SK-N-SH (cell line): ENCODE measurements at regions not wholly inside any gene's neighbourhood (a gene's known extent, or its start where the extent isn't known, plus 50 kb on each side); places are given as distances from the start of the nearest gene placed in this dataset.

Experiments used
- CTCF ChIA-PET: fragments of 300-600, 350-600 bp; formaldehyde crosslinking; extraction: SDS; loops from one replicate; lab custom pipeline; 2021; lab: Yijun Ruan, JAX
- POLR2A ChIA-PET: fragments of 350-600 bp; sonication (Branson Sonifier 250); formaldehyde crosslinking; extraction: SDS; loops from one replicate; lab custom pipeline; 2020; ENCODE audit warnings: antibody characterized with exemption, inconsistent platforms; lab: Yijun Ruan, JAX
- DNase-seq: peaks from one replicate; pipeline ENCODE4 v3.0.0; 2012
- H2AFZ ChIP-seq: fragments of 200-600 bp; sonication (generic); 2 replicates; pipeline ENCODE4 v1.8.1; 2016; ENCODE audit warnings: antibody characterized with exemption, mild to moderate bottlenecking, low read depth
- H3F3A ChIP-seq: fragments of 200-600 bp; sonication (generic); replicated peaks from 2 replicates; pipeline ENCODE3; 2016; ENCODE audit warnings: antibody characterized with exemption, mild to moderate bottlenecking; ENCODE audit not compliant: insufficient read depth
- H3K27ac ChIP-seq, 2 experiments: fragments of 200-500 bp in 1 of 2; fragments of 200-600 bp in 1 of 2; sonication (Bioruptor generic) in 1 of 2; sonication (generic), shearing (Covaris generic) in 1 of 2; 2 replicates each; pipeline versions ENCODE4 v1.5.1 to v1.6.1; 2014 to 2016; ENCODE audit warnings: low read depth in 2 of 2, inconsistent platforms in 1 of 2, low read length in 1 of 2, mild to moderate bottlenecking in 1 of 2, mixed read lengths in 1 of 2
- H3K27me3 ChIP-seq: fragments of 200-600 bp; sonication (generic), shearing (Covaris generic); 2 replicates; pipeline ENCODE4 v1.6.1; 2016; ENCODE audit warnings: mixed run types; ENCODE audit not compliant: insufficient read depth
- H3K36me3 ChIP-seq, 2 experiments: fragments of 200-500 bp in 1 of 2; fragments of 200-600 bp in 1 of 2; sonication (Bioruptor generic) in 1 of 2; sonication (generic) in 1 of 2; replicated peaks in 1 of 2; 2 replicates each; pipeline versions ENCODE3 to v1.5.1; 2014 to 2016; ENCODE audit warnings: low read length in 1 of 2, mild to moderate bottlenecking in 1 of 2; ENCODE audit not compliant: insufficient read depth in 2 of 2, control insufficient read depth in 1 of 2
- H3K4me1 ChIP-seq, 2 experiments: fragments of 200-500 bp in 1 of 2; fragments of 200-600 bp in 1 of 2; sonication (Bioruptor generic) in 1 of 2; sonication (generic), shearing (Covaris generic) in 1 of 2; 2 replicates each; pipeline versions ENCODE4 v1.5.1 to v1.6.1; 2014 to 2016; ENCODE audit warnings: low read depth in 1 of 2, low read length in 1 of 2, mixed run types in 1 of 2; ENCODE audit not compliant: insufficient read depth in 2 of 2, control insufficient read depth in 1 of 2
- H3K4me2 ChIP-seq: fragments of 200-600 bp; sonication (generic), shearing (Covaris generic); 2 replicates; pipeline ENCODE4 v1.6.1; 2017; ENCODE audit warnings: mixed run types
- H3K4me3 ChIP-seq, 2 experiments: fragments of 200-500 bp in 1 of 2; fragments of 200-600 bp in 1 of 2; sonication (Bioruptor generic) in 1 of 2; sonication (generic), shearing (Covaris generic) in 1 of 2; 2 replicates each; pipeline versions ENCODE4 v1.5.1 to v1.8.1; 2014 to 2016; ENCODE audit warnings: low read depth in 2 of 2, inconsistent platforms in 1 of 2, low read length in 1 of 2, mild to moderate bottlenecking in 1 of 2, mixed read lengths in 1 of 2, moderate library complexity in 1 of 2
- H3K79me2 ChIP-seq: fragments of 200-600 bp; sonication (generic); 2 replicates; pipeline ENCODE4 v1.8.1; 2017; ENCODE audit warnings: mild to moderate bottlenecking; ENCODE audit not compliant: insufficient read depth
- H3K9ac ChIP-seq: fragments of 200-600 bp; sonication (generic); 2 replicates; pipeline ENCODE4 v1.6.1; 2017; ENCODE audit warnings: mixed run types
- H3K9me2 ChIP-seq: fragments of 200-600 bp; sonication (generic); 2 replicates; pipeline ENCODE4 v1.6.1; 2017; ENCODE audit warnings: mixed run types
- H3K9me3 ChIP-seq: fragments of 200-600 bp; sonication (generic); 2 replicates; pipeline ENCODE4 v1.6.1; 2017; ENCODE audit warnings: mixed run types, mild to moderate bottlenecking, moderate library complexity
- H4K20me1 ChIP-seq: fragments of 200-600 bp; sonication (generic); 2 replicates; pipeline ENCODE4 v1.6.1; 2017; ENCODE audit warnings: mild to moderate bottlenecking, mixed run types; ENCODE audit not compliant: insufficient read depth
- CTCF ChIP-seq: fragments of 200-600 bp; sonication (generic); IDR thresholded peaks from 2 replicates; pipeline ENCODE4 v1.6.1; 2017; ENCODE audit warnings: antibody characterized with exemption, mild to moderate bottlenecking, moderate library complexity
- EP300 ChIP-seq, 2 experiments: IDR thresholded peaks; 2 replicates each; pipeline versions ENCODE4 v1.4.0 to v1.6.1; 2012; ENCODE audit warnings: borderline replicate concordance in 1 of 2, low read depth in 1 of 2, low read length in 1 of 2
- EZH2phosphoT487 ChIP-seq: fragments of 200-600 bp; sonication (generic); IDR thresholded peaks from 2 replicates; pipeline ENCODE4 v1.6.1; 2017; ENCODE audit warnings: low read depth, mixed run types, mild to moderate bottlenecking, antibody characterized with exemption, moderate library complexity, borderline replicate concordance
- FOSL2 ChIP-seq: IDR thresholded peaks from 2 replicates; pipeline ENCODE4 v1.4.0; 2012; ENCODE audit warnings: low read depth, mild to moderate bottlenecking, moderate library complexity, borderline replicate concordance
- IRF3 ChIP-seq: fragments of 150-350 bp; IDR thresholded peaks from 2 replicates; pipeline ENCODE4 v1.6.1; 2016; ENCODE audit warnings: mild to moderate bottlenecking, low read depth, low read length
- MEF2A ChIP-seq: IDR thresholded peaks from 2 replicates; pipeline ENCODE4 v1.4.0; 2012; ENCODE audit warnings: low read depth, borderline replicate concordance
- PBX3 ChIP-seq: IDR thresholded peaks from 2 replicates; pipeline ENCODE4; 2012
- RFX5 ChIP-seq: IDR thresholded peaks from 2 replicates; pipeline ENCODE4 v1.6.1; 2012; ENCODE audit warnings: mild to moderate bottlenecking, improper control_type of control experiment, low read length
- TCF12 ChIP-seq: IDR thresholded peaks from 2 replicates; pipeline ENCODE4 v1.4.0; 2012
- TEAD4 ChIP-seq: IDR thresholded peaks from 2 replicates; pipeline ENCODE4 v1.4.0; 2012; ENCODE audit warnings: mild to moderate bottlenecking, borderline replicate concordance; ENCODE audit not compliant: insufficient read depth
- YY1 ChIP-seq: IDR thresholded peaks from 2 replicates; pipeline ENCODE4 v1.4.0; 2012; ENCODE audit warnings: low read depth, mild to moderate bottlenecking
- WGBS: methylation state at CpG from one replicate; pipeline ENCODE4 v1.1.6; 2017; ENCODE audit warnings: low lambda C conversion rate; 5-methylcytosine and 5-hydroxymethylcytosine counted together

GRCh38 chr16:6481894-6482293 is 850.8 kb upstream of the RBFOX1 start (continued):
- no peak for TF ChIP-seq FOSL2
- TF ChIP-seq TCF12, result no peak
- no peak for TF ChIP-seq EP300 (IDR thresholded peaks at IDR 0.05; ENCODE audit: borderline replicate concordance in 1 of 2, low read depth in 1 of 2, low read length in 1 of 2)

- no peaks in the 10 kb centered on the region for H3K36me3 ChIP-seq
- TF ChIP-seq RFX5 (no peak), YY1 (no peak), EZH2phosphoT487 (no peak), MEF2A (no peak), CTCF (no peak), IRF3 (no peak), TEAD4 (no peak), PBX3 (no peak)
- no peaks in the 10 kb centered on the region for H3K79me2 ChIP-seq
- POLR2A ChIA-PET, result no interaction called here
- no peak overlapping the region for H3K27ac ChIP-seq
- 30% methylated on average over 5 of the region's 5 CpGs for WGBS
- no peaks in the 10 kb centered on the region for H4K20me1 ChIP-seq
- no peak overlapping the region for H3K4me2 ChIP-seq
- H3K4me1 ChIP-seq, result no peaks in the 10 kb centered on the region
- CTCF ChIA-PET, result interaction anchor here (1.0 kb wide), 1 partner anchor 9 kb away, joined by 3 read pairs; no protein-coding TSS in a partner anchor
- H3K9me3 ChIP-seq, result no peaks in the 10 kb centered on the region
- no peaks in the 10 kb centered on the region for H3K27me3 ChIP-seq
- H3K9me2 ChIP-seq, result no peaks in the 10 kb centered on the region
- H3F3A ChIP-seq, result no peaks in the 10 kb centered on the region
- DNase-seq, result no peak
- no peak overlapping the region for H2AFZ ChIP-seq
- no peak overlapping the region for H3K9ac ChIP-seq
- H3K4me3 ChIP-seq, result no peak overlapping the region
Measured at GRCh38 chr16:6453742-6454141, 878.9 kb upstream of the RBFOX1 start.
